ENCODE measurements at regions not wholly inside any gene's neighbourhood (a gene's known extent, or its start where the extent isn't known, plus 50 kb on each side); places are given as distances from the start of the nearest gene placed in this dataset.

- TF ChIP-seq, protein P1, sequence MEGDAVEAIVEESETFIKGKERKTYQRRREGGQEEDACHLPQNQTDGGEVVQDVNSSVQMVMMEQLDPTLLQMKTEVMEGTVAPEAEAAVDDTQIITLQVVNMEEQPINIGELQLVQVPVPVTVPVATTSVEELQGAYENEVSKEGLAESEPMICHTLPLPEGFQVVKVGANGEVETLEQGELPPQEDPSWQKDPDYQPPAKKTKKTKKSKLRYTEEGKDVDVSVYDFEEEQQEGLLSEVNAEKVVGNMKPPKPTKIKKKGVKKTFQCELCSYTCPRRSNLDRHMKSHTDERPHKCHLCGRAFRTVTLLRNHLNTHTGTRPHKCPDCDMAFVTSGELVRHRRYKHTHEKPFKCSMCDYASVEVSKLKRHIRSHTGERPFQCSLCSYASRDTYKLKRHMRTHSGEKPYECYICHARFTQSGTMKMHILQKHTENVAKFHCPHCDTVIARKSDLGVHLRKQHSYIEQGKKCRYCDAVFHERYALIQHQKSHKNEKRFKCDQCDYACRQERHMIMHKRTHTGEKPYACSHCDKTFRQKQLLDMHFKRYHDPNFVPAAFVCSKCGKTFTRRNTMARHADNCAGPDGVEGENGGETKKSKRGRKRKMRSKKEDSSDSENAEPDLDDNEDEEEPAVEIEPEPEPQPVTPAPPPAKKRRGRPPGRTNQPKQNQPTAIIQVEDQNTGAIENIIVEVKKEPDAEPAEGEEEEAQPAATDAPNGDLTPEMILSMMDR (conservative IDR thresholded peaks at IDR 0.05; ENCODE audit: low read length) = no peak
- no peak for TF ChIP-seq EZH2phosphoT487 (IDR thresholded peaks at IDR 0.05; ENCODE audit: borderline replicate concordance, low read depth, low read length)
Measured at GRCh38 chr5:167877114-167877722, 414.2 kb upstream of the WWC1 start.
